Liver (tissue), 3 donors: ENCODE measurements at regions not wholly inside any gene's neighbourhood (a gene's known extent, or its start where the extent isn't known, plus 50 kb on each side); places are given as distances from the start of the nearest gene placed in this dataset.

Experiments
- EGR1 ChIP-seq, 2 donors: IDR thresholded peaks; 2 replicates each; pipeline ENCODE4 v1.6.1; 2016 to 2018; ENCODE audit warnings: antibody characterized with exemption in 2 of 2, low read depth in 2 of 2
- GABPA ChIP-seq, 2 donors: IDR thresholded peaks in 1 of 2; conservative IDR thresholded peaks in 1 of 2; 2 replicates each; pipeline ENCODE4 v1.6.1; 2016; ENCODE audit warnings: antibody characterized with exemption in 2 of 2, mild to moderate bottlenecking in 1 of 2, moderate library complexity in 1 of 2
- JUND ChIP-seq, 2 donors: IDR thresholded peaks; 2 replicates each; pipeline ENCODE4 v1.6.1; 2016; ENCODE audit warnings: antibody characterized with exemption in 2 of 2
- TAF1 ChIP-seq: conservative IDR thresholded peaks from 2 replicates; pipeline ENCODE4 v1.6.1; 2016; ENCODE audit warnings: antibody characterized with exemption, mild to moderate bottlenecking
- TF ChIP-seq, protein P1 (sequence below): IDR thresholded peaks from 2 replicates; pipeline ENCODE4 v1.6.1; 2016; ENCODE audit warnings: antibody characterized with exemption
- TF ChIP-seq, protein P2 (sequence below): fragments of 150-350 bp; IDR thresholded peaks from 2 replicates; pipeline ENCODE4 v1.5.1; 2017; ENCODE audit warnings: improper control_type of control experiment, low read depth, low read length; ENCODE audit not compliant: missing input control
- TF ChIP-seq, protein P3 (sequence below): IDR thresholded peaks from 2 replicates; pipeline ENCODE4 v1.6.1; 2016; ENCODE audit warnings: antibody characterized with exemption
- donor health status: healthy.
- donor health status: healthy.

DNA sequence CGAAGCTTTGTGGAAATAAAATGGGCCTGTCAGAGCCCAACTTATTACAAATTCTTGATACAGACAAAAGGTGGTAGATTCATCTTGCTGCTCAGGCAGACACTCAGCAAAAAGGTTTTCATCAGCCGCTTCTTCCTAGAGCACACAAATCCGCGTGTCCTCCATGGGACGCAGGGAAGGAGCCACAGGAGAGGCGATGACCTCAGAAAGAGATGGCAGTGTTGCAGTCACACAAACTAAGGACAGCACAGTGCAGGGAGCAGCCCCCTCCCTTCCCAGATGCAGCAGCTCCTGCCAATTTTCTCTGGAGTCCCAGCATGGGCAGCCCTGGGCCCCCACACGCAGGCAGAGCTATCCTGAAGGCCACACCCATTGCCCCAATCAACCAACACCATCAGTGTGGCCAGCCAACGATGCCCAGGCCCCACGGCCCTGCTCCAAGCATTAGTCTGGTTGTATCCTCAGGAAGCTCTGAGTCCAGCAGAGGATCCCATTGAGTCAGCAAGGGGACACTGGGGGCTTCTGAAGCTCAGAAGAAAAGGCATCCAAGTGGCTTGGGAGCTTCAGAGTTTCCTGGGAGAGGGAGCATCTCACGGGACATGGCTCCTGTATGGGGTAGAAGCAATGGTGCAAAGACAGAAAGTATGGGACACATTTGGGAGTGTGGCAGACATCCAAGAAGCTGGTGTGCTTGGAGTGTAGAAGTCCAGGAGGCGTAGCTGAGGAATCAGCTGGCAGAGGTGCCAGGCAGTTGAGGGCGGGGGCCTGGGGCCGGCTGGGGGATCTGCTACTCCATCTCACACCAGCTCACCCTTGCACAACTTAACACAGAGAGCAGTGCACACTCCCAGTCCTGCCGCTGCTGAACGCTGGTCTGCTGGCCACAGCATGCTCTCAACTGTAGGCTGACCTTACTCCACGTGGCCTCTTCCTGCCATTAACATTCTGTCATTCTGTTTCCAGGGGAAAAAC, 142.1 kb upstream of the CST7 start:
- TF ChIP-seq, protein P1, sequence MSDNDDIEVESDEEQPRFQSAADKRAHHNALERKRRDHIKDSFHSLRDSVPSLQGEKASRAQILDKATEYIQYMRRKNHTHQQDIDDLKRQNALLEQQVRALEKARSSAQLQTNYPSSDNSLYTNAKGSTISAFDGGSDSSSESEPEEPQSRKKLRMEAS: no peak
- TF ChIP-seq, protein P2, sequence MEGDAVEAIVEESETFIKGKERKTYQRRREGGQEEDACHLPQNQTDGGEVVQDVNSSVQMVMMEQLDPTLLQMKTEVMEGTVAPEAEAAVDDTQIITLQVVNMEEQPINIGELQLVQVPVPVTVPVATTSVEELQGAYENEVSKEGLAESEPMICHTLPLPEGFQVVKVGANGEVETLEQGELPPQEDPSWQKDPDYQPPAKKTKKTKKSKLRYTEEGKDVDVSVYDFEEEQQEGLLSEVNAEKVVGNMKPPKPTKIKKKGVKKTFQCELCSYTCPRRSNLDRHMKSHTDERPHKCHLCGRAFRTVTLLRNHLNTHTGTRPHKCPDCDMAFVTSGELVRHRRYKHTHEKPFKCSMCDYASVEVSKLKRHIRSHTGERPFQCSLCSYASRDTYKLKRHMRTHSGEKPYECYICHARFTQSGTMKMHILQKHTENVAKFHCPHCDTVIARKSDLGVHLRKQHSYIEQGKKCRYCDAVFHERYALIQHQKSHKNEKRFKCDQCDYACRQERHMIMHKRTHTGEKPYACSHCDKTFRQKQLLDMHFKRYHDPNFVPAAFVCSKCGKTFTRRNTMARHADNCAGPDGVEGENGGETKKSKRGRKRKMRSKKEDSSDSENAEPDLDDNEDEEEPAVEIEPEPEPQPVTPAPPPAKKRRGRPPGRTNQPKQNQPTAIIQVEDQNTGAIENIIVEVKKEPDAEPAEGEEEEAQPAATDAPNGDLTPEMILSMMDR: no peak
- TF ChIP-seq TAF1 (no peak), GABPA (IDR thresholded peaks at IDR 0.05 in 1 of 2, conservative IDR thresholded peaks at IDR 0.05 in 1 of 2) (no peak), JUND (IDR thresholded peaks at IDR 0.05) (no peak), EGR1 (IDR thresholded peaks at IDR 0.05; ENCODE audit: low read depth in 2 of 2) (no peak)
- TF ChIP-seq, protein P3, sequence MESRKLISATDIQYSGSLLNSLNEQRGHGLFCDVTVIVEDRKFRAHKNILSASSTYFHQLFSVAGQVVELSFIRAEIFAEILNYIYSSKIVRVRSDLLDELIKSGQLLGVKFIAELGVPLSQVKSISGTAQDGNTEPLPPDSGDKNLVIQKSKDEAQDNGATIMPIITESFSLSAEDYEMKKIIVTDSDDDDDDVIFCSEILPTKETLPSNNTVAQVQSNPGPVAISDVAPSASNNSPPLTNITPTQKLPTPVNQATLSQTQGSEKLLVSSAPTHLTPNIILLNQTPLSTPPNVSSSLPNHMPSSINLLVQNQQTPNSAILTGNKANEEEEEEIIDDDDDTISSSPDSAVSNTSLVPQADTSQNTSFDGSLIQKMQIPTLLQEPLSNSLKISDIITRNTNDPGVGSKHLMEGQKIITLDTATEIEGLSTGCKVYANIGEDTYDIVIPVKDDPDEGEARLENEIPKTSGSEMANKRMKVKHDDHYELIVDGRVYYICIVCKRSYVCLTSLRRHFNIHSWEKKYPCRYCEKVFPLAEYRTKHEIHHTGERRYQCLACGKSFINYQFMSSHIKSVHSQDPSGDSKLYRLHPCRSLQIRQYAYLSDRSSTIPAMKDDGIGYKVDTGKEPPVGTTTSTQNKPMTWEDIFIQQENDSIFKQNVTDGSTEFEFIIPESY: no peak
